Fibroblast of lung (primary cell): ENCODE measurements at regions not wholly inside any gene's neighbourhood (a gene's known extent, or its start where the extent isn't known, plus 50 kb on each side); places are given as distances from the start of the nearest gene placed in this dataset.

Source experiments
- DNase-seq, 2 donors: peaks; one replicate each; pipeline versions ENCODE4 v3.0.0 to v3.0.0-alpha.2; 2010; ENCODE audit warnings: low read depth in 2 of 2
- H2AFZ ChIP-seq: 2 replicates; pipeline ENCODE4 v1.5.1; 2012; ENCODE audit warnings: low read length, control low read depth, inconsistent platforms
- H3K27ac ChIP-seq: 2 replicates; pipeline ENCODE4 v1.5.1; 2011; ENCODE audit warnings: low read length, control low read depth; ENCODE audit not compliant: insufficient read depth
- H3K27me3 ChIP-seq: 2 replicates; pipeline ENCODE4 v1.5.1; 2011; ENCODE audit warnings: mild to moderate bottlenecking, low read length; ENCODE audit not compliant: control insufficient read depth, insufficient read depth
- H3K36me3 ChIP-seq: 2 replicates; pipeline ENCODE4 v1.5.1; 2011; ENCODE audit warnings: low read length; ENCODE audit not compliant: control insufficient read depth, insufficient read depth
- H3K4me1 ChIP-seq: 2 replicates; pipeline ENCODE4 v1.5.1; 2011; ENCODE audit warnings: low read length; ENCODE audit not compliant: control insufficient read depth, insufficient read depth; ENCODE audit errors: extremely low read depth
- H3K4me2 ChIP-seq: 2 replicates; pipeline ENCODE4 v1.5.1; 2011; ENCODE audit warnings: low read length, control low read depth; ENCODE audit not compliant: insufficient read depth; ENCODE audit errors: extremely low read depth
- H3K4me3 ChIP-seq, 4 experiments: fragments of 200-600 bp in 1 of 4; sonication (generic) in 1 of 4; replicated peaks in 1 of 4; 2 replicates each; pipeline ENCODE4 v1.5.1; 2011 to 2016; ENCODE audit warnings: low read length in 4 of 4, low read depth in 3 of 4, mild to moderate bottlenecking in 3 of 4, control low read depth in 2 of 4, inconsistent platforms in 1 of 4, mixed read lengths in 1 of 4; ENCODE audit not compliant: insufficient read depth in 1 of 4; ENCODE audit errors: control extremely low read depth in 1 of 4
- H3K79me2 ChIP-seq: 2 replicates; pipeline ENCODE4 v1.5.1; 2012; ENCODE audit warnings: mild to moderate bottlenecking, low read length, inconsistent platforms; ENCODE audit not compliant: control insufficient read depth, insufficient read depth
- H3K9ac ChIP-seq: 2 replicates; pipeline ENCODE4 v1.5.1; 2011; ENCODE audit warnings: mild to moderate bottlenecking, low read length, control low read depth; ENCODE audit not compliant: insufficient read depth
- H3K9me3 ChIP-seq: 2 replicates; pipeline ENCODE4 v1.5.1; 2012; ENCODE audit warnings: low read depth, low read length; ENCODE audit not compliant: control insufficient read depth, insufficient read depth
- H4K20me1 ChIP-seq: 2 replicates; pipeline ENCODE4 v1.5.1; 2011; ENCODE audit warnings: low read length; ENCODE audit not compliant: control insufficient read depth, insufficient read depth; ENCODE audit errors: extremely low read depth
- CTCF ChIP-seq, 2 donors: IDR thresholded peaks in 1 of 2; conservative IDR thresholded peaks in 1 of 2; 1 replicate in 1 of 2; 2 replicates in 1 of 2; pipeline ENCODE4 v1.5.1; 2011 to 2012; ENCODE audit warnings: low read length in 2 of 2, control low read depth in 1 of 2, inconsistent platforms in 1 of 2, low read depth in 1 of 2, mild to moderate bottlenecking in 1 of 2
- EZH2 ChIP-seq: IDR thresholded peaks from 2 replicates; pipeline ENCODE4 v1.5.1; 2012; ENCODE audit warnings: low read length, control low read depth, mild to moderate bottlenecking; ENCODE audit errors: missing control alignments

- no peak overlapping the region for H2AFZ ChIP-seq
- H3K4me2 ChIP-seq = no peak overlapping the region
- H3K4me3 ChIP-seq = no peak overlapping the region
- H3K79me2 ChIP-seq = no peaks in the 10 kb centered on the region
- H3K4me1 ChIP-seq = no peaks in the 10 kb centered on the region
- no peak overlapping the region for H3K27ac ChIP-seq
- no peak for DNase-seq
- TF ChIP-seq CTCF (conservative IDR thresholded peaks at IDR 0.05 in 1 of 2, IDR thresholded peaks at IDR 0.05 in 1 of 2; ENCODE audit: low read depth in 1 of 2, low read length in 2 of 2) (no peak), EZH2 (no peak)
- no peaks in the 10 kb centered on the region for H3K9me3 ChIP-seq
- H3K27me3 ChIP-seq = no peaks in the 10 kb centered on the region
- no peaks in the 10 kb centered on the region for H4K20me1 ChIP-seq
- H3K36me3 ChIP-seq = no peaks in the 10 kb centered on the region
- H3K9ac ChIP-seq = no peak overlapping the region
Measured at GRCh38 chr4:56183344-56183959, 203.8 kb downstream of the AASDH start.

- DNase-seq = no peak
- Histone ChIP-seq H3K4me3 (no peak overlapping the region), H3K36me3 (no peaks in the 10 kb centered on the region), H2AFZ (no peak overlapping the region), H3K27me3 (no peaks in the 10 kb centered on the region), H4K20me1 (no peaks in the 10 kb centered on the region), H3K27ac (no peak overlapping the region), H3K4me1 (no peaks in the 10 kb centered on the region), H3K9me3 (no peaks in the 10 kb centered on the region), H3K4me2 (no peak overlapping the region), H3K9ac (no peak overlapping the region), H3K79me2 (no peaks in the 10 kb centered on the region)
- no peak for TF ChIP-seq CTCF (conservative IDR thresholded peaks at IDR 0.05 in 1 of 2, IDR thresholded peaks at IDR 0.05 in 1 of 2; ENCODE audit: low read depth in 1 of 2, low read length in 2 of 2)
- no peak for TF ChIP-seq EZH2
Measured at GRCh38 chr4:56182356-56182755, 204.9 kb downstream of the AASDH start.

GRCh38 chr4:56181140-56181953 lies 205.9 kb downstream of the AASDH start:
- Histone ChIP-seq H3K4me3 (no peak overlapping the region), H3K9ac (no peak overlapping the region), H3K4me2 (no peak overlapping the region), H3K79me2 (no peaks in the 10 kb centered on the region), H3K27me3 (no peaks in the 10 kb centered on the region), H3K4me1 (no peaks in the 10 kb centered on the region), H3K36me3 (no peaks in the 10 kb centered on the region), H2AFZ (no peak overlapping the region), H3K27ac (no peak overlapping the region), H4K20me1 (no peaks in the 10 kb centered on the region), H3K9me3 (no peaks in the 10 kb centered on the region)
- DNase-seq = peak in 1 of 2 donors; percentile 45
- TF ChIP-seq EZH2 (no peak), CTCF (conservative IDR thresholded peaks at IDR 0.05 in 1 of 2, IDR thresholded peaks at IDR 0.05 in 1 of 2; ENCODE audit: low read depth in 1 of 2, low read length in 2 of 2) (no peak)
